ENCODE measurements at regions not wholly inside any gene's neighbourhood (a gene's known extent, or its start where the extent isn't known, plus 50 kb on each side); places are given as distances from the start of the nearest gene placed in this dataset.

- no peak overlapping the region for H3K27ac ChIP-seq (ENCODE audit: low read depth)
- no peaks in the 10 kb centered on the region for H4K20me1 ChIP-seq (replicated peaks; ENCODE audit: insufficient read depth)
- H3K4me2 ChIP-seq = no peak overlapping the region
- ATAC-seq (no peak), DNase-seq (ENCODE audit: low spot score) (no peak)
- no peaks in the 10 kb centered on the region for H3F3A ChIP-seq (replicated peaks; ENCODE audit: low read depth)
- Mint-ChIP-seq H3K36me3 (ENCODE audit: low read depth) (no peaks in the 10 kb centered on the region), H3K9me3 (no peaks in the 10 kb centered on the region), H3K4me1 (peaks cover 13% of the 10 kb centered on the region), H3K4me3 (no peak overlapping the region), H3K27ac (no peak overlapping the region), H3K27me3 (ENCODE audit: insufficient read depth, low read depth, poor library complexity) (peaks cover 1% of the 10 kb centered on the region)
- no peaks in the 10 kb centered on the region for H3K27me3 ChIP-seq (ENCODE audit: insufficient read depth)
- H3K4me1 ChIP-seq (ENCODE audit: insufficient read depth) = no peaks in the 10 kb centered on the region
- TF ChIP-seq ETS1 (IDR thresholded peaks at IDR 0.05) (no peak), STAT1 (IDR thresholded peaks at IDR 0.05; ENCODE audit: unreplicated experiment) (no peak), EZH2 (IDR thresholded peaks at IDR 0.05; ENCODE audit: low read depth, unreplicated experiment) (no peak), ZNF114 (CRISPR knock-in tag; IDR thresholded peaks at IDR 0.05) (no peak), CREB1 (CRISPR knock-in tag; IDR thresholded peaks at IDR 0.05; ENCODE audit: low read depth) (no peak), NANOG (IDR thresholded peaks at IDR 0.05; ENCODE audit: borderline replicate concordance) (no peak), ZNF462 (CRISPR knock-in tag; IDR thresholded peaks at IDR 0.05) (no peak), JUNB (IDR thresholded peaks at IDR 0.05; ENCODE audit: unreplicated experiment) (no peak), EZH2phosphoT487 (IDR thresholded peaks at IDR 0.05; ENCODE audit: unreplicated experiment) (no peak), ZNF331 (CRISPR knock-in tag; IDR thresholded peaks at IDR 0.05; ENCODE audit: low read depth) (no peak), CTCF (conservative IDR thresholded peaks at IDR 0.05; ENCODE audit: low read depth in 2 of 2) (no peak), REST (IDR thresholded peaks at IDR 0.05; ENCODE audit: unreplicated experiment) (no peak), POLR2AphosphoS5 (IDR thresholded peaks at IDR 0.05; ENCODE audit: low read depth) (no peak)
- no peak overlapping the region for H2AFZ ChIP-seq
- H3K36me3 ChIP-seq (ENCODE audit: insufficient read depth) = no peaks in the 10 kb centered on the region
- no peaks in the 10 kb centered on the region for H3K9me2 ChIP-seq (ENCODE audit: insufficient read depth)
- H3K79me2 ChIP-seq (replicated peaks; ENCODE audit: insufficient read depth) = no peaks in the 10 kb centered on the region
- H3K4me3 ChIP-seq = no peak overlapping the region
These were observed 272.9 kb downstream of the UTP18 start for GRCh38 chr17:51533219-51533618.
